GM21526 (cell line): ENCODE measurements at regions not wholly inside any gene's neighbourhood (a gene's known extent, or its start where the extent isn't known, plus 50 kb on each side); places are given as distances from the start of the nearest gene placed in this dataset.
A peak's percentile ranks its signal among the peaks of the same experiment; 100 is the strongest.

ENCODE experiments used
- ATAC-seq: cut with Tn5 transposase; IDR thresholded peaks from one replicate; pipeline ENCODE4 v1.9.1; 2021; ENCODE audit warnings: moderate library complexity; ENCODE audit not compliant: unreplicated experiment, low FRiP score

DNA sequence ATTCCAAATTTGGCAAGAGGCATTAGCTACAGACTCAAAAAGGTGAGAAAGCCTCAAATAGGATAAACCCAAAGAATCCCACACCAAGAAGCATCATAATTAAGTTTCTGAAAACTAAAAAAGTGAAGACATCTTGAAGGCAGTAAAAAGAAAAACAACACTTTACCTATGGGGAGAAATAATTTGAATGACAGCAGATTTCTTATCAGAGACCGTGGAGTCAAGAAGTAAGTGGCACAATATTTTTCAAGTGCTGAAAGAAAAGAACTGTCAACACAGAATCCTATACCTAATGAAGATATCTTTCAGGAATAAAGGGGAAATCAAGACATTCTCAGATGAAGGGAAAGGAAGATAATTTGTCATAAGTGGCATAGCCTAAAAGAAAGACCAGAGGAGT lies 193.3 kb upstream of the CHD6 start:
- no peak for ATAC-seq

DNA sequence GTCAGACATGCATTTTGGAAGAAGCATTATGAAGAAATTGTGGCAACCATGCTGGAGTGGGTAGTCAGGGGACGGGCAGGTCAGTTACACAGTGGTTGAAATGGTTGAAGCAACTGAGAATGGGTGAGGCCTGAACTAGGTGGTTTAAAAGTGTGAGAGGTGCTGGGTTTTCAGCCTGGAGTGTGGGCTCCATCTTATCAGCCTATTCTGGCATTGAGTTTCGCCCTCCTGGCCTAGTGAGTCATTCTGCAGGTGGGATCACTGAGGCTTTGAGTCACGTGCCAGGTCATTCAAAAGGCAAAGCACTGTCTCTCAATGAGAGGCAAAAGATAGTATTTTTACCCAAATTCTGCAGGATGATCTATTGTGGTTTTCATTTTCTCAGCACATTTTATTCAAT lies 181.9 kb upstream of the CHD6 start:
- no peak for ATAC-seq

DNA sequence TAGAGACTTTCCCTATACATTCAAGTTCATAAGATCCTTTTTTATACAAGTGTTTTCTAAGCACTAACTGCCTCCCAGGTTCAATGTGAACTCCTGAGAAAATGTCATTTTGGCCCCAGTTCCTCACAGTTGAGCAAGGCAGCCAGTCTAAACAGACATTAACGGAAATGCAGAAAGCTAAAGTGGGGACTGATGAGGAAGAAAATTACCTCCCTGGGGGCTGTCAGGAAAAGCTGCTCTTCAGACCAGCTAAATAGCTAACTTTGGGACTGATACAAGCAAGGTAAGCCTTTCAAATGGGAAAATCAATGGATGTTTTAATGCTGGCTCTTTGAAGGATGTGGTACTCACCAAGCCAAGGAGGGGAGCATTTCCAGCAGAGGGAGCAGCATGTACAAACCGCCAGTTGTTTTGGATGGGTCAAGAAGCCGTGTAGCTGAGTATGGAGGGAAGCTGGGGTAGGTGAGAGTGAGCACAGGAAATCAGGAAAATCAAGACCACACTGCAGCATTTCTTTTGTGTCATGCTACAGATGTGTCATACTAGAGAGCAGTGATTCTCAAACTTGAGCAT lies 180.8 kb upstream of the CHD6 start:
- ATAC-seq = no peak

DNA sequence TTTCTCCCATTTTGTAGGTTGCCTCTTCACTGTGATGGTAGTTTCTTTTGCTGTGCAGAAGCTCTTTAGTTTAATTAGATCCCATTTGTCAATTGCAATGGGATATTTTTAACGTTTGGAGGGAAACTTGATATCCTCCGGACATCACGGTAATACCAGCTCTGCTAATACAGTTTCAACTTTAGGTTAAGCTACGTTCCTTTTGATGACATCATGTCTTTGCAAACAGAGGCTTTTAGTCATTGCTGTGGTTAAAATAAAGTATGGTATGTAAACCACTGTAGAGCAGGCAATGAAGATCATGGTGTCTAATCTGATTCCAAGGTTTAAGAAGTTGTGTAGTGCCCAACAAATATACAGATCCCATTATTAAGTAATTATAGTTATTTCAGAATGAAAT lies 168.0 kb upstream of the CHD6 start:
- no peak for ATAC-seq

DNA sequence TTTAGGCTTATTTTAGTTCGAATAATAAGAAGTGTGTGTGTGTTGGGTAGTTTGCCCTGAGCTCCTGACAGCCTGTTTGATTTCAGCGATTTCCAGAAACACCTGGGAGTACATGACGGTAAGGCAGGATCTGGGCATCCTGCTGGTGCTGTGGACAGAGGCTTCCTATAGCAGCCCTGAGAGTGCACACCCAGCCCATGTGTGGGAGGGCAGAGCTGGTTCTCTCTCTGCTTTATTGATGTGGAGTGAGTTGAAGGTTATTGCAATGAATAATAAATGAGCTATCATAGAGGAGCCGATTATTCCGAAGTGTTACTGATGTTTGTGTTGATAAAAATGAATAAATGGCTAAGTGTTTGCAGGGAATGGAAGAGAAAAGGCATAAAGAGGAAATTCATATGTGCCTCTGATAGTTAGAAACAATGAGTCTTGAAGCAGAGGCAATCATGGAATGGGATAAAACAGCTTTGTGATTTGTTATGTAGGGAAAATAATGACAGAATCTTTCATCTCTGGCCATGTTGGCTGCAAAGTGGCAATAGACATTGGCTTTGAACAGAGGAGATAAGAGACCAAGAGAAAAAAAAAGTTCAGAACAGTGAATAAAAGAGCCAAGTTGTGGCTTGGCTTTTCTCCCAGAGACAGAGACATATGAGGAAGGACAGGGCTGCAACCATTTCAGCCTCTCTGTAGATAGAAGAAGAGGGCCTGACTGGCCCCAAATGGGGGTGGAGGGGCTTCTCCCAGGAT lies 166.2 kb upstream of the CHD6 start:
- ATAC-seq = no peak

DNA sequence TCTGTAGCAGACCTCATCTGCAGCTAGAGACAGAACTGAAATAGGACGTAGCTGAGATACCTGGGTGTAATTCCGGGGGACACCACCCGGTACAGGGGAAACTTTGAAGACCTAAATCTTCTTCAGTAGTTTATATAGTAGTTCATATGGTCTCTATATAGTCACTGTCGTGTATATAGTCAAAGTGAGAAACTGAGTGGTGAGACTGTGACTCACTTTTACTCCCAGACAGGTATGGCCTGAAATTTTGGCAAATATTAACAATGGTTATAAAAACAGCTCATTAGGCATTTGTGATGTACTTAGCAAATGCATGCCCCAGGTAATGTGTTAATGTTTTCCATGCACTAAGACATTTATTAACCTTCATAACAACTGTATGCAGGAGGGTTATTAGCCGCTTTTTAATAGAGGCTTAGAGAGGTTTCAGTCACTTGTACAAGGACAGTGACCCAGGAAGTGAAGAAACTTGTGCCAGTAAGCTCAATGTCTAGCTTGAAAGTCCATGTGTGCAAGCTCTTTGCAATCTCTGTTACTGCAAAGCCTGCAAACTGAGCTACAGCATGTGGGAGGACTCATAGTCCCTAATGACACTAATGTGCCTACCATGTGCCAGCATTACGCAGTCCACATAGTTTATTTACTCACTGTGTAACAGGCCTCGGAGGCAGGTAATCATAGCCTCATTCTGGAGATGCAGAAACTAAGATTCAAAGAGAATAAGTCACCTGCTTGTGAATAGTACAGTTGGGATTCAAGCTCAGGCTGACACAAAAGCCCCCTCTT lies 165.4 kb upstream of the CHD6 start:
- ATAC-seq = no peak

DNA sequence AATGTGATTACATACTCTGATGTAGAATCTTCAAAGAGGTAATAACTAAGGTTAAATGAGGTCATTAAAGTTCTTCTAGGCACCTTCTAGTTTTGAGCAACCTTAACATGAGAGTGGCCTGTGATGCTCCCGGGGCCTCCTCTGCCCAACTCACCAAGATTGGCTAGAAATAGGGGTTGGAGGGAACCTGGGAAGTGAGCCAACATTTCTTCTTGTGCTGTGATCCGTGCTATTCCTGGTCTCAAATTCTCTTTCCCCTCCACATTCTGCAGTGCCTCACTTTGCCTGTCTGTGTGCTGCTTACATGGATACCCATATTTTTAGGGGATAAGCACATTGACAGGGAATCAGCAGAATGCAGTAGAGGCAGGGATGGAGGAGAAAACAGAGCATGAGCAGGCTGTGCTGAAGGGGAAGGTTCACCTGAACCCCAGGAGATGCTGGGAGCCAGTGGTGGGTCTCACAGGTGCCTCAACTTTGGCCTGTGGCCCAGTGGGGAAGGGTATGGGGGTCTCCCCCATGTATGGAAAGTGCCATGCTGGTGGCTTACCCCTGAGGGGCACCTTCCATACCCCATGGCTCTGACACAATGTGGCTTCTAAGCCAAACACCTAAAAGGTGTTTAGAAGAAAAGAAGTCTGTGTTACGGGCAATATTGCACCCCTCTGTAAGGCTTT lies 164.7 kb upstream of the CHD6 start:
- ATAC-seq = no peak

DNA sequence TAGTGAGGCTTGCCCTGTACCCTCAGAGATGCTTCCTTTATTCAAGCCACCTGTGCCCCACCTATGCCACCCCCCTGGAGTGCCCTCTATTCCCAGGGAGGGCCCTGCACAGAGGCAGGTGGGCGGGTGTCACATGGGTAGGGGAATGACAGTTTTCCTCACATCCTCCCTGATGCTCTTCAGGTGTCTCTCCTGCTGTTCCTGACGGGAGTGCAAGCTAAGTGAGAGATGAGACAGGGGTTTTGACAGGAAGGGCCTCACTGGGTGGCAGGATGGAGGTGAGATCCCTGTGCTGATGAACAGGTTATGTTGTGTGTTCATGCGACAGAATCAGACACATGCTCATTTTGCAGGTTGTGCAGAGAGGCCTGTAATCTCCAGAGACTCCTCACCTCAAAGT lies 164.1 kb upstream of the CHD6 start:
- no peak for ATAC-seq

DNA sequence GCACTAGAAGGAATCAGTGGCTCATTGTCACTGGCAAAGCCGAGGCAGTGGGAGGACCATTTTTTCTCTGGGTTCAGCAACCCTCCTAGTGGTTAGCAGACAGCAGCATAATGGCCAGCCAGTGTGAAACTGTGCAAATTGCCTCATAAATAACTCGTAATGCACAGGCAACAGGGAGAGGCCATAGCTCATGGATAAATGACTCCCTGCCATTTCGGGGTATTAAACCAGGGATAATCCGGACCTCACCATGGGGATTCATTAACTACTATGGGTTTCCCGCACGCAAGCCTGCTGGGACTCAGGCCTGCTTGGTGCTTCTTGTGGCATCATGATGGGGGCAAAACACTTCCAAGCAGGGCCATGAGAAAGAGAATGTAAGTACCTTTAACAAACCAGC lies 158.2 kb upstream of the CHD6 start:
- ATAC-seq = no peak

DNA sequence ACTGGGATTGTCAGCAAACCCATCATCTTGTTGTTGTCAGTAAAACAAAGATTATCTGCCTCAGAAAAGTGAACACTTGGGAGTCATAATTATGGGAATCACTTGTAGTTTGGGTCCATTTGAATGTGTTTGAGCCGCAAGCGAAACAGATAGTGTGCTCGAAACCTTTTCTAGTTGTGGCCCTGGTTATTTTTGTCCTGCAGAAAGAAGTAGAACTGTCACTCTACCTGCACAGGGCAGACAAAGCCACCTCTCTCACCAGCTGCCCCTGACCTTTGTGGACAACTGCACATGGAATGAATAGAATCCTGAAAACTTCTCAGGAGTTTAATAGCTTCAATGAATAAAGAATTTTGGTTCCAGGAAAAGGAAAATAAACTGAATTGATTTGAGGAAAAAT lies 156.1 kb upstream of the CHD6 start:
- ATAC-seq = no peak

DNA sequence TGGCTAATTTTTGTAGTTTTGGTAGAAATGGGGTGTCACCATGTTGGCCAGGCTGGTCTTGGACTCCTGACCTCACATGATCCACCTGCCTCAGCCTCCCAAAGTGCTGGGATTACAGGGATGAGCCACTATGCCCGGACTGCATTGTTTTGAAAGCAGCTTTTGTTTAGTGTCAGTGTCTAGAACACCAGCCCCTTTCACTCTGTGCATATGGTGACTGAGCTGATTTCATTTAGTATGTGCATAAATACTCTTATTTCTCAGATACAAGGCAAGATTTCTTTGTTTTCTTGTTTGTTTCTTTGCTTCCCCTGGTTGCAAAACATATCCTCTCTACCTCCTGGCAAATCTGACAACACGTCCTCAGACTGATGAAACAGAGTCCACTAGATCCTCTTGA lies 152.8 kb upstream of the CHD6 start:
- ATAC-seq = no peak

DNA sequence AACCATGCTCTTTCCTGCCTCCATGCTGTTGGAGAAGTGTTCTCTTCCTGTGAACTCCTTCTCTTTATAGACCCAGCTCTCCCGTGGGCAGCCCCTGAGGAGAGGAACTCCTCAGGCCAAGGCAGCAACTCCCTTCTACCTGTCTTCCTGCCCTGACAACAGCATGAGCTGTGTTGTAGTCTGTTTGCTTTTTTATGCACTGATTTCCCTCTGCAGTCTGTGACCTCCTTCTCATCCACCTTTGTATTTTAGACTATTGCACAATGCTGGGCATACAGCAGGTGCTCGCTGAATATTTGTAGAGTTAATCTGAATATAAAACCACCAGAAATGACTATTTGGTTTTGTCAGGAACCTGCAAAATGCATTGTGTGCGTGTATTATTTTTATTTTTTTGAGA lies 152.2 kb upstream of the CHD6 start:
- ATAC-seq = no peak

DNA sequence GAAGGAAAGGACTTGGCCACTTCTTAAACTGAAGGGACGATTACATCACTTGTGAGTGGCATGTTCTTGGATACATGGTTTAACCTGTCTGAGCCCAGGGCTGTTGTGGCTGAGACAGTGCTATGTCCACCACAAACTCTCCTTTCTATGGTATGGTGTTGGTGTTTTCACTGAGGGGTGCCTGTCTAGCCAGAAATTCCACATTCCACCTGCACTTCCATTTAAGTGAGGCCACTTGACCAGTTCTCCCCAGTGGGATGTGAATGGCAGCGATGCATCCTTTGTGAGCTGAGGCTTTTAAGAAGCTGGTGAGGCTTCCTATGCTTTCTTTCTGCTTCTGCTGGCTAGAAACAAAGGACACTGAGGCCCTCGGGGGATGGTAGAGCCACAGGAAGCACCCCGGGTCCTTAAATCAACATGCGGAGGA lies 151.4 kb upstream of the CHD6 start:
- no peak for ATAC-seq

DNA sequence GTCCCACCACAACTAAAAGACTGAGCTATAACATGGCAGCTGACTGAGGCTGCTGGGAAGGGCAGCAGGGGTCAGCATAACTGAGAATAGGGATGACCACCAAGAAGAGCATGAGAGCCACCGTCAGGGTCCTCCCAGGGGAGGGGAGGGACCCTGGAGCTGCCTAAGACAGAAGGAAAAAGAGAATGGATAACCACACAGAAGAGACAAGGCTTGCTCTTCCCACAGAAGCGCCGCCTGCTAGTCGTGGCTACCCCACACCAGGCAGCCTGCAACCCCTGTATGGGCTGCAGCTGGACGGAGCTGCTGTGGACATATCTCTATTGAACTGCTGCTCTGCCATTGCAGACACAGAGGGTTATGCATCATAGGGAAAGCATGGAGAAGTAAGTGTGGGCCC lies 132.0 kb upstream of the CHD6 start:
- no peak for ATAC-seq

DNA sequence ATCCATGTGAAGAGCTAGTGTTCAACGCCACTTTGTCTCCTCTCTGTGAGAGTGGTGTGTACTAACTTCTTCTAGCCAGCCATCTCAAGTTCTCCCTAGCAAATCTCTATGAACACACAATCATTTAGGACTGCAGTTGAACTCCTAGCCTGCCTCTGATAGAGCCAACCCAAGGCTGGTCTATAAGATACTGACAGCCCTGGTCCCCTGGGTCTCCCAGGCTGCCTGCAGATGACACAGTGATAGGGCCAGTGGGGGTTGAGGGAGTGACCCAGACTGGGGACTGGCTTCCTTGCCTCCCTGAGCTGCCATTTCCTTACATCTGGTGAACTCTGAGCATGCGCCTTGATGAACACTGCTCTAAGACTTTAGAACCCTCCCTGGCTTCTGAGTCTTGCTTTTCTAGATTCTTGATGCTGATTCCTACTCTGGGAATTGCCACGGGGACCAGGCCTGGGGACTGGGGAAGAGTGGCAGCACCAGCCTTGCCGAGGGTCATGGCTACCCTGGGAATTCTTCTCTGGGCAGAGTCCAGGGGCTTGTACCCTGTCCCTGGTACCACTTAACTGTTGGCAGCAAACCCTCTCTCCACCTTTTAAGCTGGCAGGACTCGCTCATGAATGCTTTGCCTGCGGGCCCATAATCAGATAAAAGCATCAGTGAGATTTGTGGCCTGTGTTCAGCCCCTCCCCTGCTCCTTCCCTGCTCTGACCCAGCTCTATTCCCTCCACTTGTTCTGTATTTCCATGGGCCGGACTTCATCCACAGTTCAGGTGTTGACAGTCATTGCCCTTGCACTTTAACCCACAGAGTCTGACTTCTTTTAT lies 130.8 kb upstream of the CHD6 start:
- ATAC-seq = no peak

DNA sequence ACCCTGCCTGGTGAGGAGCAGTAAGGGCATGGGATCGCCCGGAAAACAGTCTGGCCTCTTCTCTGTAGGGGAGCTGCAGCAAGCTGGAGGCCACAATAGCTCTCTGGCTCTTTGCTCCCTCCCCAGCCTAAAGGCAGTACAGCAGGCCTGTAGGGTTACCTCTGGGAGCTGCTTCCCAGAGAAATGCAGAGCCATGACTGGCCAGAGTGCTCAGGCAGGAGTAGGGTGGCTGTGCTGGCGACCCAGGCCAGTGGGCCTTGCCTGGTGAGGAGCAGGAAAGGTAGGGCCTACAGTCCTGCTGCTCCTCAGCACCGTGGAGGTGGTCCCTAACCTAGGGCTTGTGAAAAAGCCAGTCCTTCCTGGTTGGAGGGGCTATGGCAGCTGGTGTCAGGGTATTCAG lies 129.9 kb upstream of the CHD6 start:
- ATAC-seq = no peak

DNA sequence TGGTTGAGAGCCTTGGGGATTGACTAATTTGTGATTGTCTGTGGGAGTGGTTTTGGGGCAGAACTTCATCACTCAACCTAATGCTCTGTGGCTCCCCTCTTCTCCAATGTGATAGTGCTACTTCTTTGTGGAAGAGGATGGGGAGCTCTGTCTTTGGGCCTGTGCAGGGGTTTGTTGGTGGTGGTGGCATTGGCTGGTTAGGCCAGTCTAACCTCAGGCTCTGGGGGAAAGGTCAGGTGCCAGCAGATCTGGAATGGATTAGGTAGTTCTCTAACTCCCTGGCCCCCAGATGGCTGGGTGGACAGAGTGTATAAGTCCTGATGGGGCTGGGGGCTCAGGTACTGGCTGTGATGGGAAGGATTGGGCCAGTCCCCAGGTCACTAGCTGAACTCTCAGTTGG lies 129.0 kb upstream of the CHD6 start:
- no peak for ATAC-seq

DNA sequence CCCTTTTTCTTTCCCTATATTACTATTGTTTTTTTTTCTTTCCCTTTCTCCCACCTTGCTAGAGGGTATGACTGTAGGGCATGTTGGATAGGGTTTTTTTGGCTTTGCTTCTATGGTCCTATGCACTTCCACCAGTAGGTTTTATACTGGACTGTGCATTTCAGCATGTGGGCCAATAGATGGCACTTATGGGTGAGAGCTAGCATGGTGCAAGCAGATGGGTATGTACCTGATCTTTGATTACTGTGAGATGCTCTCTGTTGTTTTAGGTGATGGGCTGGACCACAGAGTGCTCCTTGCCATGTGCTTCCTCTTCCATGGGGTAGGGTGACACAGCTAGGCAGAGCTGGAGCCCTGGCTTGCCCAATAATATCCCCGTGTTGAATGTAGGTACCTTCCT lies 128.5 kb upstream of the CHD6 start:
- no peak for ATAC-seq

DNA sequence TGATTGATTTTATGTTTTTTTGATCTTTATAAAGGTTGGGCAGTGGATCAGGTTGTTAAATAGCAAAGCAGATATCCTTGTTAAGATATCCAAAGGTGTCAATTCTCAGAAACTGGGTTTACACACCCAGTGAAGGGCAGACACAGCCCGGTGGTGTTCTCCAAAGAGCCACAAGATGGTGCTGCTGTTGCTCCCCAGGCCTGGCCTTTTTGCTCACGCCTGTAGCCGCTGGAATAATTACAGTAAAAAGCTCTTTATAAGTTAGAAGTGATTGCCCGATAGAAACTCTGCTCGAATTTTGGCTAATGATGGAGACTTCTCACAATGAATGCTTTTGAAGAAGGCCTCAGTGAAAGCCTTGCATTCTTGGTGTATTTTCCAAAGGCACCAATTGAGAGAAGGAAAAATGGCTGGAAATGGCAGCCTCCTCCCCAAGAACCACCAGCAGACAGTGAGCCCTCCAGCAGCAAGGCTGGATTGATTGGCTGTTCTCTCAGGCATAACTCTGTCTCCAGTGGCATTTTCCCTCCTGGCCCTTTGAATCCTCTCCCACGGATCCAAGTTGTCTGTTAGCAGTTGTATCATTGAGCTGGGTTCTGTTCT lies 120.5 kb upstream of the CHD6 start:
- peak; percentile 66 for ATAC-seq

DNA sequence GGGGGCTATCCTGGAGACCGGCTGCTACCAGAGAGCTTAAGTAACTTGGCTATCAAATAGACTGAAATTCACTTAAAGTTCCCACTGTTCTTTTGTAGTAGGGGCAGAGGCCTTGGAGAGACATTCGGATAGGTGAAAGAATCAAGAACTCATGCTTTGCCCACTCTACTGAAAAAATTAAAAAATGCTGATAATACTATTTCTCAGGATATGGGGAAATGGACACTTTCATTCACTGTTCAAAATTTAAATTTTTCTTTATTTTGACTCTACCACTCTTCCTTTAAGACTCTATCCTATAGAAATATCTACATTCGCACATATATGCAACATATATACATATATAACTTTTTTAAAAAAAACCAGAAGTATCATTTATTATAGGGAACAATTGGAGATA lies 117.8 kb upstream of the CHD6 start:
- ATAC-seq = no peak
